K562 (cell line): ENCODE measurements at regions not wholly inside any gene's neighbourhood (a gene's known extent, or its start where the extent isn't known, plus 50 kb on each side); places are given as distances from the start of the nearest gene placed in this dataset.
"Not testable (repeated sequence)": the region's sequence is repeated elsewhere in the genome, so short reads cannot be mapped to it uniquely, and the experiment has no call there.

ENCODE experiments used
- EP300 ChIP-seq: IDR thresholded peaks from 2 replicates; pipeline ENCODE4 v1.6.1; 2012; ENCODE audit warnings: low read length, improper control_type of control experiment
- FOXJ3 ChIP-seq: sonication (generic); formaldehyde crosslinking; IDR thresholded peaks from 2 replicates; pipeline ENCODE4 v1.4.0; 2020; ENCODE audit warnings: mild to moderate bottlenecking, missing genetic modification reagents
- MAFK ChIP-seq: IDR thresholded peaks from 2 replicates; pipeline ENCODE4 v1.6.1; 2011; ENCODE audit warnings: low read length, improper control_type of control experiment
- NFIC ChIP-seq: fragments of 450-650 bp; IDR thresholded peaks from 2 replicates; pipeline ENCODE4 v1.6.1; 2017; ENCODE audit warnings: mild to moderate bottlenecking, inconsistent platforms
- POLR2A ChIP-seq: fragments of 450-650 bp; conservative IDR thresholded peaks from 2 replicates; pipeline ENCODE4 v1.6.1; 2016
- SRSF9 ChIP-seq: fragments of 200-400 bp; formaldehyde crosslinking; IDR thresholded peaks from 2 replicates; pipeline ENCODE4 v1.6.1; 2017; ENCODE audit warnings: low read depth, low read length, borderline replicate concordance
- ZBTB11 ChIP-seq, 3 experiments: fragments of 200-800 bp in 1 of 3; fragments of 250-450 bp in 1 of 3; fragments of 450-650 bp in 1 of 3; sonication (Bioruptor Pico) in 1 of 3; sonication (Bioruptor generic) in 1 of 3; formaldehyde crosslinking in 1 of 3; IDR thresholded peaks; 2 replicates each; pipeline versions ENCODE4 v1.6.1 to v1.8.0; 2016 to 2022; ENCODE audit warnings: mild to moderate bottlenecking in 2 of 3, missing genetic modification characterization in 2 of 3, missing compliant biosample characterization in 1 of 3, moderate library complexity in 1 of 3
- ZNF584 ChIP-seq: fragments of 200-800 bp; sonication (Bioruptor generic); IDR thresholded peaks from 2 replicates; pipeline ENCODE4 v1.6.1; 2016; ENCODE audit warnings: low read depth, mild to moderate bottlenecking, missing genetic modification characterization, missing compliant biosample characterization
- ZNF668 ChIP-seq: fragments of 250-450 bp; sonication (Bioruptor Pico); IDR thresholded peaks from 2 replicates; pipeline ENCODE4 v1.8.0; 2022; ENCODE audit warnings: mild to moderate bottlenecking, inconsistent platforms

- TF ChIP-seq EP300; ZBTB11 (CRISPR knock-in tag; IDR thresholded peaks at IDR 0.05); ZNF584; MAFK; ZNF668 (CRISPR knock-in tag); NFIC; FOXJ3 (CRISPR knock-in tag); POLR2A; SRSF9: not testable (repeated sequence)
Observed at GRCh38 chr9:73439839-73440238, 288.2 kb downstream of the ANXA1 start.
